HEK293T (cell line): ENCODE measurements at regions not wholly inside any gene's neighbourhood (a gene's known extent, or its start where the extent isn't known, plus 50 kb on each side); places are given as distances from the start of the nearest gene placed in this dataset.

Experiments
- CTCF ChIA-PET: fragments of 350-600 bp; formaldehyde crosslinking; extraction: SDS; loops from one replicate; lab custom pipeline; 2021; ENCODE audit warnings: antibody characterized with exemption, inconsistent platforms; lab: Yijun Ruan, JAX
- POLR2A ChIA-PET: fragments of 350-600 bp; formaldehyde crosslinking; extraction: SDS; loops from one replicate; lab custom pipeline; 2020; ENCODE audit warnings: antibody characterized with exemption, inconsistent platforms; lab: Yijun Ruan, JAX
- DNase-seq: peaks from one replicate; pipeline ENCODE4 v3.0.0; 2012; ENCODE audit warnings: mixed read lengths; ENCODE audit errors: extremely low spot score
- ARNT ChIP-seq: fragments of 450-650 bp; IDR thresholded peaks from 2 replicates; pipeline ENCODE4 v1.6.1; 2017; ENCODE audit warnings: mild to moderate bottlenecking
- BHLHE40 ChIP-seq: fragments of 450-650 bp; IDR thresholded peaks from 2 replicates; pipeline ENCODE4 v1.6.1; 2016; ENCODE audit warnings: mild to moderate bottlenecking, moderate library complexity, borderline replicate concordance
- CTBP1 ChIP-seq: fragments of 450-650 bp; IDR thresholded peaks from 2 replicates; pipeline ENCODE4 v1.6.1; 2016; ENCODE audit warnings: borderline replicate concordance
- ELF4 ChIP-seq: fragments of 450-650 bp; IDR thresholded peaks from 2 replicates; pipeline ENCODE4 v1.6.1; 2017; ENCODE audit warnings: antibody characterized with exemption
- FOXA1 ChIP-seq: fragments of 450-650 bp; IDR thresholded peaks from 2 replicates; pipeline ENCODE4 v1.6.1; 2016; ENCODE audit warnings: mild to moderate bottlenecking
- FOXK2 ChIP-seq: fragments of 450-650 bp; IDR thresholded peaks from 2 replicates; pipeline ENCODE4 v1.6.1; 2016; ENCODE audit warnings: mild to moderate bottlenecking
- FOXM1 ChIP-seq: fragments of 450-650 bp; IDR thresholded peaks from 2 replicates; pipeline ENCODE4 v1.6.1; 2017; ENCODE audit warnings: mild to moderate bottlenecking, borderline replicate concordance
- HDGF ChIP-seq: fragments of 450-650 bp; IDR thresholded peaks from 2 replicates; pipeline ENCODE4 v1.6.1; 2017; ENCODE audit warnings: antibody characterized with exemption, borderline replicate concordance
- L3MBTL2 ChIP-seq: fragments of 450-650 bp; conservative IDR thresholded peaks from 2 replicates; pipeline ENCODE4 v1.6.1; 2016; ENCODE audit warnings: mild to moderate bottlenecking
- LEF1 ChIP-seq: fragments of 450-650 bp; IDR thresholded peaks from 2 replicates; pipeline ENCODE4 v1.6.1; 2017; ENCODE audit warnings: mild to moderate bottlenecking, borderline replicate concordance
- NFRKB ChIP-seq: fragments of 450-650 bp; IDR thresholded peaks from 2 replicates; pipeline ENCODE4 v1.6.1; 2016; ENCODE audit warnings: mild to moderate bottlenecking, moderate library complexity
- PKNOX1 ChIP-seq: fragments of 450-650 bp; IDR thresholded peaks from 2 replicates; pipeline ENCODE4 v1.6.1; 2016
- SP1 ChIP-seq: fragments of 450-650 bp; IDR thresholded peaks from 2 replicates; pipeline ENCODE4 v1.6.1; 2017
- SUZ12 ChIP-seq: fragments of 450-650 bp; IDR thresholded peaks from 2 replicates; pipeline ENCODE4 v1.6.1; 2016; ENCODE audit warnings: mild to moderate bottlenecking
- TARDBP ChIP-seq: fragments of 450-650 bp; IDR thresholded peaks from 2 replicates; pipeline ENCODE4 v1.6.1; 2016
- ZNF384 ChIP-seq: fragments of 450-650 bp; IDR thresholded peaks from 2 replicates; pipeline ENCODE4 v1.6.1; 2016

GRCh38 chr1:216935901-216936300 is 212.7 kb upstream of the ESRRG start:
- DNase-seq = no peak
- CTCF ChIA-PET = no interaction called here
- POLR2A ChIA-PET = no interaction called here
- TF ChIP-seq BHLHE40 = no peak

DNA sequence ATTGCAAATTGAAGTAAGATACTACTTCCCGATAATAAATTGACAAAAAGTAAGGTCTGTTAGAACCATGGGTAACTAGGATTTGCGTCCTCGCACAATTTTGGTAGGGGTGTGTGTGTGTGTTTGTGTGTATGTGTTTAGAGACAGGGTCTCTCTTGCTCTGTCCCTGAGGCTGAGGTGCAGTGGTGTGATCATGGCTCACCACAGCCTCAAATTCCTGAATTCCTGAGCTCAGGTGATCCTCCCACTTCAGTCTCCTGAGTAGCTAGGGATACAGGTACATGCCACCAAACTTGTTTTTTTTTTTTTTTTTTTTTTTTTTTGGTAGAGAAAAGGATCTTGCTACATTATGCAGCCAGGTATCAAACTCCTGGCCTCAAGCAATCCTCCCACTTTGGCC is 209.2 kb upstream of the ESRRG start:
- DNase-seq = no peak
- POLR2A ChIA-PET = no interaction called here
- TF ChIP-seq TARDBP (no peak), FOXK2 (no peak)
- CTCF ChIA-PET = no interaction called here

DNA sequence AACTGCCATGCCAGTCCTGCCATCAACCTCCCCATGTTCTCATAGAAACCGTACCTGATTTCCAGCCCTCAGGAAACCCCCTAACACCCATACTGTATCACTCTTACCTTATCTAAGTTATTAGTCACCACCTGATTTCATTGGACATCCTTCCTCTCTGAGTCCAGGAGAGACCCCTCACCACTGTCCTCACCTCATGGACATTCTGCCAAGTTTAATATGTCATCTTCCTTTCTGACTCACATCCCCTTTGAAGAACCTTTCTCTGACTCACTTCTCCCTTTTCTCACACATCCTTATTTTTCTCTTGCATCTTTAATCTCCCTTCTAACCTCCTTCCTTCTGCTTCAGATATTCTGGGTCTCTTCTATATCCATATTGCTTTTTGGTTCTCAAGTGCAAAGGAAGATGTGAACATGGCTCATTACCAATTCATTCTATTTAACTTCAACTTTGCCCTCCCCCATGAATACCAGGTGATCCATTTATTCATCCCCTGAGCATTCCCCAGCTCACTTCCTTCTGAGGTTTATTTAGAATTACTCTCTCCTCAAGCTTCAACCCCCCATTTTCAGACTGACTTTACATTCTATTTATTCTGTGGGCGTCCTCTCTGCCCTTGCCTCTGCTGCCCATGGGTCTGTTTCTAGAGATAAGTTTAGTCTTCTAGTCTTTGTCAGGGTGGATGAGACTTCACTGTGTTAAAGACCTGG is 206.8 kb upstream of the ESRRG start:
- POLR2A ChIA-PET = no interaction called here
- no peak for TF ChIP-seq ZNF384
- TF ChIP-seq NFRKB = no peak
- no peak for TF ChIP-seq FOXA1
- no peak for TF ChIP-seq HDGF
- no peak for TF ChIP-seq ELF4
- TF ChIP-seq ARNT = no peak
- TF ChIP-seq SP1 = no peak
- TF ChIP-seq L3MBTL2 = no peak
- CTCF ChIA-PET = no interaction called here
- DNase-seq = no peak

GRCh38 chr1:216927633-216928032 is 204.4 kb upstream of the ESRRG start:
- TF ChIP-seq SUZ12 (no peak), HDGF (no peak), SP1 (no peak), ARNT (no peak), TARDBP (no peak), NFRKB (no peak), CTBP1 (no peak), BHLHE40 (no peak), ZNF384 (no peak), FOXM1 (no peak), FOXA1 (no peak), FOXK2 (no peak), LEF1 (no peak), ELF4 (no peak), L3MBTL2 (no peak), PKNOX1 (no peak)
- CTCF ChIA-PET = no interaction called here
- DNase-seq = no peak
- POLR2A ChIA-PET = no interaction called here

GRCh38 chr1:216926720-216927510 is 203.7 kb upstream of the ESRRG start:
- CTCF ChIA-PET = no interaction called here
- POLR2A ChIA-PET = no interaction called here
- no peak for DNase-seq
- TF ChIP-seq ARNT = no peak
- TF ChIP-seq BHLHE40 = no peak
- TF ChIP-seq PKNOX1 = no peak
- TF ChIP-seq SUZ12 = no peak
- TF ChIP-seq L3MBTL2 = no peak
- TF ChIP-seq FOXA1 = no peak
- TF ChIP-seq FOXM1 = no peak
- no peak for TF ChIP-seq LEF1
- TF ChIP-seq ELF4 = no peak
- TF ChIP-seq CTBP1 = no peak

DNA sequence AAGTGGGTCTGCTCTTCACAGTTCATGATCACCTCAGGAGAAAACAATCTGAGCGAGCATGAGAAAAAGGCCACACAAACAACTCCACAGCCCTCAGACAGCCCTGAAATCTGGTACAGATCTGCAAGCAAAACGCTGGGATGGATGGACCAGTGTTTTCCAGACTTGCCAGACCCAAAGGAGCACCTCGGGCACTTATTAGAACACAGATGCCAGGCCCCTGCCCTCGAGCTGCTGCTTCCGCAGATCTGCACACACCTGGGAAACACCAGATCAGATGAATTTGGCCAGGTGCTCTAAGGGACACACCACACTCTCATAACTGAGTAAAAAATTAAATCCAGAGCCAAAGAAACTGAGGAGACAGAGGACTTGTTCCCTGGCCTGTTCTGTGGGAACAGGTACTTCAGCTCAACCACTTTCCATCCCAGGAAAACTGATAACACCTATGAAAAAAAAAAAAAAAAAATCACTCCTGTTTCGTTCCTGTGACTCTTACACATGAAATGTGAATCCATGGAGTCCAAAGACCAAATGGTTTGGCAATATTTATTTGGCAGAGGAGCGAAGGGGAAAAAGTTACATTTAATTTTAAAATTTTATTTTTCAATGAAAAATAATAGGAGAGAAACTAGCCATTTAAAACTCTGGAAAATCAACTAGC is 202.9 kb upstream of the ESRRG start:
- CTCF ChIA-PET = no interaction called here
- DNase-seq = no peak
- TF ChIP-seq LEF1 = no peak
- no peak for TF ChIP-seq L3MBTL2
- TF ChIP-seq ELF4 = no peak
- TF ChIP-seq ARNT = no peak
- TF ChIP-seq HDGF = no peak
- TF ChIP-seq SP1 = no peak
- TF ChIP-seq ZNF384 = no peak
- no peak for TF ChIP-seq PKNOX1
- TF ChIP-seq SUZ12 = no peak
- TF ChIP-seq FOXM1 = no peak
- TF ChIP-seq TARDBP = no peak
- no peak for TF ChIP-seq BHLHE40
- TF ChIP-seq FOXK2 = no peak
- no peak for TF ChIP-seq CTBP1
- TF ChIP-seq NFRKB = no peak
- no peak for TF ChIP-seq FOXA1
- POLR2A ChIA-PET = no interaction called here
